HG03342 (cell line): ENCODE measurements at regions not wholly inside any gene's neighbourhood (a gene's known extent, or its start where the extent isn't known, plus 50 kb on each side); places are given as distances from the start of the nearest gene placed in this dataset.

ENCODE experiments used
- ATAC-seq: cut with Tn5 transposase; IDR thresholded peaks from one replicate; pipeline ENCODE4 v1.9.1; 2021; ENCODE audit warnings: mild to moderate bottlenecking, moderate library complexity; ENCODE audit not compliant: unreplicated experiment

GRCh38 chr3:132232231-132232792 lies 84.9 kb upstream of the ACP3 start:
- no peak for ATAC-seq

- peak; percentile 87 for ATAC-seq
Observed at GRCh38 chr3:132236701-132237651, 80.2 kb upstream of the ACP3 start.

- ATAC-seq, result no peak
Observed at GRCh38 chr3:132237652-132238032, 79.6 kb upstream of the ACP3 start.

GRCh38 chr3:132239587-132239986 lies 77.6 kb upstream of the ACP3 start:
- ATAC-seq, result no peak

GRCh38 chr3:132241776-132242514 lies 75.3 kb upstream of the ACP3 start:
- no peak for ATAC-seq

- no peak for ATAC-seq
Observed at GRCh38 chr3:132242790-132243189, 74.4 kb upstream of the ACP3 start.

GRCh38 chr3:132245552-132246142 lies 71.6 kb upstream of the ACP3 start:
- no peak for ATAC-seq

- ATAC-seq, result no peak
Observed at GRCh38 chr3:132246212-132246611, 71.0 kb upstream of the ACP3 start.

GRCh38 chr3:132247211-132247610 lies 70.0 kb upstream of the ACP3 start:
- ATAC-seq, result no peak

GRCh38 chr3:132248490-132248889 lies 68.7 kb upstream of the ACP3 start:
- ATAC-seq, result no peak

GRCh38 chr3:132253262-132253878 lies 63.8 kb upstream of the ACP3 start:
- no peak for ATAC-seq

- no peak for ATAC-seq
Observed at GRCh38 chr3:132254076-132254755, 63.0 kb upstream of the ACP3 start.

GRCh38 chr3:132255041-132255745 lies 62.0 kb upstream of the ACP3 start:
- ATAC-seq, result no peak

GRCh38 chr3:132256989-132257388 lies 60.2 kb upstream of the ACP3 start:
- no peak for ATAC-seq

GRCh38 chr3:132261506-132261905 lies 55.7 kb upstream of the ACP3 start:
- no peak for ATAC-seq

GRCh38 chr3:132262305-132262704 lies 54.9 kb upstream of the ACP3 start:
- no peak for ATAC-seq

GRCh38 chr3:132262956-132263355 lies 54.3 kb upstream of the ACP3 start:
- no peak for ATAC-seq

- no peak for ATAC-seq
Observed at GRCh38 chr3:132265028-132265427, 52.2 kb upstream of the ACP3 start.

- no peak for ATAC-seq
Observed at GRCh38 chr3:132265488-132265887, 51.7 kb upstream of the ACP3 start.
